H1 (cell line): ENCODE measurements at regions not wholly inside any gene's neighbourhood (a gene's known extent, or its start where the extent isn't known, plus 50 kb on each side); places are given as distances from the start of the nearest gene placed in this dataset.

Experiments
- FOSL1 ChIP-seq: IDR thresholded peaks from 2 replicates; pipeline ENCODE4 v1.6.1; 2011; ENCODE audit warnings: mild to moderate bottlenecking, low read depth, low read length, moderate library complexity; ENCODE audit not compliant: insufficient read depth
- NRF1 ChIP-seq: IDR thresholded peaks from 2 replicates; pipeline ENCODE4 v1.6.1; 2011; ENCODE audit warnings: mild to moderate bottlenecking, low read depth, low read length, improper control_type of control experiment
- TEAD4 ChIP-seq: IDR thresholded peaks from 2 replicates; pipeline ENCODE4 v1.6.1; 2012; ENCODE audit warnings: low read depth, low read length, inconsistent platforms, mixed read lengths
- TF ChIP-seq, protein P1 (sequence below): fragments of 300-600 bp; sonication (generic); IDR thresholded peaks from 2 replicates; pipeline ENCODE4 v1.7.1; 2012; ENCODE audit warnings: low read length, moderate library complexity, mild to moderate bottlenecking, inconsistent platforms; ENCODE audit not compliant: insufficient replicate concordance

DNA sequence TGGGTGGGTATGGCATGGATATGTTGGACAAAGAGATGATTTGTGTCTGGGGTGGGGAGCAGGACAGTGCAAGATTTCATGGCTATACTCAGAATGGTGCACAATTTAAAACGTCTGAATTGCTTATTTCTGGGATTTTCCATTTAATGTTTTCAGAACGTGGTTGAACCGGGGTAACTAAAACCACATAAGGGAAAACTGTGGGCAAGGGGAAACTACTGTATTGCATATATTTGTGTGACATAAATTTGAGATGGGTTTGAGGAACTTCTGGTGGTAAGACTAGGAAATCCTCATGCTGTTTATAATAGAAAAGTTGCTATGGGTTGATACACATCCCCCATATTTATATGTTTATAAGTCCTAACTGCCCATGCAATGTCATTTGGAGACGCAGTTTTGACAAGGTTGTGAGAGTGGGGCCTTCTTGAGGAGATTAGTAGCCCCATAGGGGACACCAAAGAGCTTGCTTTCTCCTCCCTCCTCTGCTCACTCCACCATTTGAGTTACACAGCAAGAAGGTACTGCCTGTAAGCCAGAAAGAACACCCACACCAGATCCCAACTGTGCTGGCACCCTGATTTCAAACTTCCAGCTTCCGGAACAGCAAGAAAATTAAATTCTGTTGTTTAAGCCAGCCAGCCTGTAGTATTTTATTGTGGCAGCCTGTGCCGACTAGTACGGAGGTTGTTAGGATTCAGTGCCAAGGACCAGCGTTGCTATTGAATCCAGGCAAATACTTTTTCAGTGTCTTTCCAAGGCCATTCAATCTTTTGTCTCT is 2118.9 kb downstream of the MAT2B start (continued):
- TF ChIP-seq, protein P1, sequence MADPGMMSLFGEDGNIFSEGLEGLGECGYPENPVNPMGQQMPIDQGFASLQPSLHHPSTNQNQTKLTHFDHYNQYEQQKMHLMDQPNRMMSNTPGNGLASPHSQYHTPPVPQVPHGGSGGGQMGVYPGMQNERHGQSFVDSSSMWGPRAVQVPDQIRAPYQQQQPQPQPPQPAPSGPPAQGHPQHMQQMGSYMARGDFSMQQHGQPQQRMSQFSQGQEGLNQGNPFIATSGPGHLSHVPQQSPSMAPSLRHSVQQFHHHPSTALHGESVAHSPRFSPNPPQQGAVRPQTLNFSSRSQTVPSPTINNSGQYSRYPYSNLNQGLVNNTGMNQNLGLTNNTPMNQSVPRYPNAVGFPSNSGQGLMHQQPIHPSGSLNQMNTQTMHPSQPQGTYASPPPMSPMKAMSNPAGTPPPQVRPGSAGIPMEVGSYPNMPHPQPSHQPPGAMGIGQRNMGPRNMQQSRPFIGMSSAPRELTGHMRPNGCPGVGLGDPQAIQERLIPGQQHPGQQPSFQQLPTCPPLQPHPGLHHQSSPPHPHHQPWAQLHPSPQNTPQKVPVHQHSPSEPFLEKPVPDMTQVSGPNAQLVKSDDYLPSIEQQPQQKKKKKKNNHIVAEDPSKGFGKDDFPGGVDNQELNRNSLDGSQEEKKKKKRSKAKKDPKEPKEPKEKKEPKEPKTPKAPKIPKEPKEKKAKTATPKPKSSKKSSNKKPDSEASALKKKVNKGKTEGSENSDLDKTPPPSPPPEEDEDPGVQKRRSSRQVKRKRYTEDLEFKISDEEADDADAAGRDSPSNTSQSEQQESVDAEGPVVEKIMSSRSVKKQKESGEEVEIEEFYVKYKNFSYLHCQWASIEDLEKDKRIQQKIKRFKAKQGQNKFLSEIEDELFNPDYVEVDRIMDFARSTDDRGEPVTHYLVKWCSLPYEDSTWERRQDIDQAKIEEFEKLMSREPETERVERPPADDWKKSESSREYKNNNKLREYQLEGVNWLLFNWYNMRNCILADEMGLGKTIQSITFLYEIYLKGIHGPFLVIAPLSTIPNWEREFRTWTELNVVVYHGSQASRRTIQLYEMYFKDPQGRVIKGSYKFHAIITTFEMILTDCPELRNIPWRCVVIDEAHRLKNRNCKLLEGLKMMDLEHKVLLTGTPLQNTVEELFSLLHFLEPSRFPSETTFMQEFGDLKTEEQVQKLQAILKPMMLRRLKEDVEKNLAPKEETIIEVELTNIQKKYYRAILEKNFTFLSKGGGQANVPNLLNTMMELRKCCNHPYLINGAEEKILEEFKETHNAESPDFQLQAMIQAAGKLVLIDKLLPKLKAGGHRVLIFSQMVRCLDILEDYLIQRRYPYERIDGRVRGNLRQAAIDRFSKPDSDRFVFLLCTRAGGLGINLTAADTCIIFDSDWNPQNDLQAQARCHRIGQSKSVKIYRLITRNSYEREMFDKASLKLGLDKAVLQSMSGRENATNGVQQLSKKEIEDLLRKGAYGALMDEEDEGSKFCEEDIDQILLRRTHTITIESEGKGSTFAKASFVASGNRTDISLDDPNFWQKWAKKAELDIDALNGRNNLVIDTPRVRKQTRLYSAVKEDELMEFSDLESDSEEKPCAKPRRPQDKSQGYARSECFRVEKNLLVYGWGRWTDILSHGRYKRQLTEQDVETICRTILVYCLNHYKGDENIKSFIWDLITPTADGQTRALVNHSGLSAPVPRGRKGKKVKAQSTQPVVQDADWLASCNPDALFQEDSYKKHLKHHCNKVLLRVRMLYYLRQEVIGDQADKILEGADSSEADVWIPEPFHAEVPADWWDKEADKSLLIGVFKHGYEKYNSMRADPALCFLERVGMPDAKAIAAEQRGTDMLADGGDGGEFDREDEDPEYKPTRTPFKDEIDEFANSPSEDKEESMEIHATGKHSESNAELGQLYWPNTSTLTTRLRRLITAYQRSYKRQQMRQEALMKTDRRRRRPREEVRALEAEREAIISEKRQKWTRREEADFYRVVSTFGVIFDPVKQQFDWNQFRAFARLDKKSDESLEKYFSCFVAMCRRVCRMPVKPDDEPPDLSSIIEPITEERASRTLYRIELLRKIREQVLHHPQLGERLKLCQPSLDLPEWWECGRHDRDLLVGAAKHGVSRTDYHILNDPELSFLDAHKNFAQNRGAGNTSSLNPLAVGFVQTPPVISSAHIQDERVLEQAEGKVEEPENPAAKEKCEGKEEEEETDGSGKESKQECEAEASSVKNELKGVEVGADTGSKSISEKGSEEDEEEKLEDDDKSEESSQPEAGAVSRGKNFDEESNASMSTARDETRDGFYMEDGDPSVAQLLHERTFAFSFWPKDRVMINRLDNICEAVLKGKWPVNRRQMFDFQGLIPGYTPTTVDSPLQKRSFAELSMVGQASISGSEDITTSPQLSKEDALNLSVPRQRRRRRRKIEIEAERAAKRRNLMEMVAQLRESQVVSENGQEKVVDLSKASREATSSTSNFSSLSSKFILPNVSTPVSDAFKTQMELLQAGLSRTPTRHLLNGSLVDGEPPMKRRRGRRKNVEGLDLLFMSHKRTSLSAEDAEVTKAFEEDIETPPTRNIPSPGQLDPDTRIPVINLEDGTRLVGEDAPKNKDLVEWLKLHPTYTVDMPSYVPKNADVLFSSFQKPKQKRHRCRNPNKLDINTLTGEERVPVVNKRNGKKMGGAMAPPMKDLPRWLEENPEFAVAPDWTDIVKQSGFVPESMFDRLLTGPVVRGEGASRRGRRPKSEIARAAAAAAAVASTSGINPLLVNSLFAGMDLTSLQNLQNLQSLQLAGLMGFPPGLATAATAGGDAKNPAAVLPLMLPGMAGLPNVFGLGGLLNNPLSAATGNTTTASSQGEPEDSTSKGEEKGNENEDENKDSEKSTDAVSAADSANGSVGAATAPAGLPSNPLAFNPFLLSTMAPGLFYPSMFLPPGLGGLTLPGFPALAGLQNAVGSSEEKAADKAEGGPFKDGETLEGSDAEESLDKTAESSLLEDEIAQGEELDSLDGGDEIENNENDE = no peak
- TF ChIP-seq FOSL1 (no peak), NRF1 (no peak), TEAD4 (no peak)
